ENCODE measurements at regions not wholly inside any gene's neighbourhood (a gene's known extent, or its start where the extent isn't known, plus 50 kb on each side); places are given as distances from the start of the nearest gene placed in this dataset.

DNA sequence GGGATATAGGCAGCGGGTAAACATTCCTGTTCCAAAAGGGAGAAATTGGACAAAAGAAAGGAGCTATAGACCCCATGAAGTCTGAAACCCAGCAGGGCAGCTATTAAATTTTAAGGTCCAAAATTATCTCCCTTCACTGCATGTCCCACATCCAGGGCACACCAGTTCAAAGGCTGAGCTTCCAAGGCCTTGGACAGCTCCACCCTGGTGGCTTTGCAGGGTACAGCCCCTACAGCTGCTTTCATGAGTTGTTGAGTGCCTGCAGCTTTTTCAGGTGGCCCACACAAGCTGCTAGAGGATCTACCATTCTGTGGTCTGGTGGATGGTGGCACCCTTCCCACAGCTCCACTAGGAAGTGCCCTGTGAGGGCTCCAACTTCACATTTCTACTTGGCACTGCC is 662.5 kb upstream of the PKN2 start:
- Histone ChIP-seq H3K27me3 (replicated peaks; ENCODE audit: control insufficient read depth, insufficient read depth, low read length) (no peaks in the 10 kb centered on the region), H3K4me3 (ENCODE audit: low read length) (no peak overlapping the region), H3K36me3 (ENCODE audit: control insufficient read depth, insufficient read depth, low read length, severe bottlenecking) (no peaks in the 10 kb centered on the region), H3K4me1 (ENCODE audit: control insufficient read depth, insufficient read depth, low read length) (no peaks in the 10 kb centered on the region), H3K9me3 (ENCODE audit: control insufficient read depth, low read length) (no peaks in the 10 kb centered on the region), H3K9ac (ENCODE audit: low read length) (no peak overlapping the region)
- no peak for DNase-seq (ENCODE audit: low read depth)

DNA sequence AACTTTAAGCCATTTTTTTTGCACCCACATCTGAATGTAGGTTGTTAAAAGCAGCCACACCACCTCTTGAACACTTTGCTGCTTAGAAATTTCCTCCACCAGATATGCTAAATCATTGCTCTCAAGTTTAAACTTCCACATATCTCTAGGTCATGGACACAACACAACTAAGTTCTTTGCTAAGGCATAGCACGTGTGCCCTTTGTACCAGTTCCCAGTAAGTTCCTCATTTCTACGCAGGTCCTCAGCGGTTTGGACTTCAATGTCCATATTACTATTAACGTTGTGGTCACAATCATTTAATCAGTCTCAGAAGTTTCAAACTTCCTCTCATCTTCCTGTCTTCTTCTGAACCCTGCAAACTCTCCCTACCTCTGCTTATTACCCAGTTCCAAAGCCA is 661.6 kb upstream of the PKN2 start:
- no peak overlapping the region for H3K4me3 ChIP-seq (ENCODE audit: low read length)
- DNase-seq (ENCODE audit: low read depth), result no peak
- no peaks in the 10 kb centered on the region for H3K27me3 ChIP-seq (replicated peaks; ENCODE audit: control insufficient read depth, insufficient read depth, low read length)
- no peaks in the 10 kb centered on the region for H3K4me1 ChIP-seq (ENCODE audit: control insufficient read depth, insufficient read depth, low read length)
- H3K9me3 ChIP-seq (ENCODE audit: control insufficient read depth, low read length), result no peaks in the 10 kb centered on the region
- no peak overlapping the region for H3K9ac ChIP-seq (ENCODE audit: low read length)
- no peaks in the 10 kb centered on the region for H3K36me3 ChIP-seq (ENCODE audit: control insufficient read depth, insufficient read depth, low read length, severe bottlenecking)

DNA sequence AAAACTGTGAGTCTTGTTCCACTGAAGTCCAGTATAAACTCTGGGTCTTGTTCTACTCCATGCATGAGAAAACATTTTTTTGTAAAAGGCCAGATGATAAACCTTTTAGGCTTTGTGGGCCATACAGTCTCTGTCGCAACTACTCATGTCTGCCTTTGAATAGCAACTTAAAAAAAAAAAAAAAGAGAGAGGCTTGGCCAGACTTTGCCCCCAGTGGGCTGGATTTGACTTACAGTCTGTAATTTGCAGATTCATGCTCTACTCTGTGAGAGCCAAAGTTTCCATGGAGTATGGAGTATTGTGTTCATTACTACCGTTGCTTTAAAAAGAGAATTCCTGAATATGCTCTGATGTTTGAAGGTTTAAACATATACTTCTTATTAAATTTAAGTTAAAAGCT is 654.9 kb upstream of the PKN2 start:
- H3K9ac ChIP-seq (ENCODE audit: low read length), result peak overlapping the region; percentile 13
- H3K27me3 ChIP-seq (replicated peaks; ENCODE audit: control insufficient read depth, insufficient read depth, low read length), result no peaks in the 10 kb centered on the region
- no peaks in the 10 kb centered on the region for H3K36me3 ChIP-seq (ENCODE audit: control insufficient read depth, insufficient read depth, low read length, severe bottlenecking)
- H3K4me1 ChIP-seq (ENCODE audit: control insufficient read depth, insufficient read depth, low read length), result peaks cover 11% of the 10 kb centered on the region
- DNase-seq (ENCODE audit: low read depth), result no peak
- no peaks in the 10 kb centered on the region for H3K9me3 ChIP-seq (ENCODE audit: control insufficient read depth, low read length)
- H3K4me3 ChIP-seq (ENCODE audit: low read length), result peak overlapping the region; percentile 45

DNA sequence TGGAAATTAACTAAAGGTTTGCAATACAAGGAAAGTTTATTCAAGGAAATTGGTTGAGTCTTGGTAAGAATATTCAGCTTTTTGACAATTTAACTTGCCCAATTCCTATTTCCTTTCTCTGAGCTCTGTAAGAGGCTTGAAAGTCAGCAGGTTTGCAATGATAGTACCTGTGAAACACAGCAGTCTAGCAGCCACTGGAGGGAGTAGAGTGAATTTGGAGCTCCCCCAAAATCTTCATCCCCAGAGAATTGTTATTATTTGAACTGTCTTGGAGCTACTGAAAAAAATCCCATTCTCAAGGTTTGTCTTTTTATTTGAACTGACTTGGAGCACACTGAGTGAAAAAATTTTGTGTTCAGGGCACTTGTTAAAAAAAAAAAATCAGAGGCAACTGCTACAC is 654.2 kb upstream of the PKN2 start:
- Histone ChIP-seq H3K9me3 (ENCODE audit: control insufficient read depth, low read length) (no peaks in the 10 kb centered on the region), H3K4me1 (ENCODE audit: control insufficient read depth, insufficient read depth, low read length) (peaks cover 11% of the 10 kb centered on the region), H3K4me3 (ENCODE audit: low read length) (no peak overlapping the region), H3K27me3 (replicated peaks; ENCODE audit: control insufficient read depth, insufficient read depth, low read length) (no peaks in the 10 kb centered on the region), H3K36me3 (ENCODE audit: control insufficient read depth, insufficient read depth, low read length, severe bottlenecking) (no peaks in the 10 kb centered on the region), H3K9ac (ENCODE audit: low read length) (no peak overlapping the region)
- DNase-seq (ENCODE audit: low read depth), result no peak

DNA sequence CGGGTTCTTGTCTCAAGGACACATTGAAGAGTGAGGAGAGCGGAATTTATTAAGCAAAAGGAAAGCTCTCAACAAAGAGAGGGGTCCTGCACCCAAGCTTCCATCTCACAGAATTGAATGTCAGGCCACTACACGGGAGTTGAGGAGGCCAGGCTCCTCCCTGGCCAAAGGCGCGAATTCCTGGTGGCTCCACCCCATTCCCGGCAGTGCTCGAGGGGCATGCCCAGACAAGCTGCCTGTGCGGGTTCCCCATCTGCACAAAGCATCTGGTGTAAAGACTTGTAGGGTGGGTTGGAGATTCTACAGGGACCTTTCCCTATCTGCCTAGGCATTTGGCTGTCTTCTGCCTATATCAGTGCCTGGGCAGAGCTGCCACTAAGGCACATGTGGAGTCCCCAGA is 648.5 kb upstream of the PKN2 start:
- Histone ChIP-seq H3K9ac (ENCODE audit: low read length) (no peak overlapping the region), H3K36me3 (ENCODE audit: control insufficient read depth, insufficient read depth, low read length, severe bottlenecking) (no peaks in the 10 kb centered on the region), H3K4me1 (ENCODE audit: control insufficient read depth, insufficient read depth, low read length) (no peaks in the 10 kb centered on the region), H3K4me3 (ENCODE audit: low read length) (no peak overlapping the region), H3K9me3 (ENCODE audit: control insufficient read depth, low read length) (peaks cover 24% of the 10 kb centered on the region), H3K27me3 (replicated peaks; ENCODE audit: control insufficient read depth, insufficient read depth, low read length) (no peaks in the 10 kb centered on the region)
- no peak for DNase-seq (ENCODE audit: low read depth)

DNA sequence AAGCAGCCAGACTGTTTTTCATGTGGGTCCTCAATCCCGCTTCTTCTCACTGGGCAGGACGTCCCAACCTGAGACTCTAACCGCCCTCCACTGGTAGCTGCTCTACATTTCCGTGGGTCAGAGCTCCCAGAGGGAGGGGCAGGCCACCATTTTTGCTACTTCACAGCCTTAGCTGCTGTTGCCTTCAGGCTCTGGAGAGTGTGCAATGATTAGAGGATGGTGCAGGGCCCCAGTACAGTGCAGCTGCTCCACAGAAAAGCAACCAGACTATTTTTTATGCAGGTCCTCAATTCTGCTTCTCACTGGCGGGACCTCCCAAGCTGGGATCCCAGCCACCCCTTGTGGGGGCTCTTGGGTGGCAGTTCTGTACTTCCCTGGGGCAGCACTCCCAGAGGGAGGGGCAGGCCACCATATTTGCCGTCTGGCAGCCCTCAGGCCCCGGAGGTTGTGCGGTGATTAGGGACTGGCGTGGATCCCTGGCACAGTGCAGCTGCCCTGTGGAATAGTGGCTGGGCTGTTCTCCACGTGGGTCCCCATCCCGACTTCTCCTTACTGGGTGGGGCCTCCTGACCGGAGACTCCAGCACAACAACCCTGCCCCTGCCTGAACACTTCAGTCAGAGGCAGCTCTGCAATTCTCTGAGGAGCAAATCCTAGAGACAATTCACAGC is 647.6 kb upstream of the PKN2 start:
- Histone ChIP-seq H3K4me3 (ENCODE audit: low read length) (no peak overlapping the region), H3K27me3 (replicated peaks; ENCODE audit: control insufficient read depth, insufficient read depth, low read length) (no peaks in the 10 kb centered on the region), H3K4me1 (ENCODE audit: control insufficient read depth, insufficient read depth, low read length) (no peaks in the 10 kb centered on the region), H3K9ac (ENCODE audit: low read length) (no peak overlapping the region), H3K9me3 (ENCODE audit: control insufficient read depth, low read length) (peaks cover 33% of the 10 kb centered on the region), H3K36me3 (ENCODE audit: control insufficient read depth, insufficient read depth, low read length, severe bottlenecking) (no peaks in the 10 kb centered on the region)
- DNase-seq (ENCODE audit: low read depth), result no peak

DNA sequence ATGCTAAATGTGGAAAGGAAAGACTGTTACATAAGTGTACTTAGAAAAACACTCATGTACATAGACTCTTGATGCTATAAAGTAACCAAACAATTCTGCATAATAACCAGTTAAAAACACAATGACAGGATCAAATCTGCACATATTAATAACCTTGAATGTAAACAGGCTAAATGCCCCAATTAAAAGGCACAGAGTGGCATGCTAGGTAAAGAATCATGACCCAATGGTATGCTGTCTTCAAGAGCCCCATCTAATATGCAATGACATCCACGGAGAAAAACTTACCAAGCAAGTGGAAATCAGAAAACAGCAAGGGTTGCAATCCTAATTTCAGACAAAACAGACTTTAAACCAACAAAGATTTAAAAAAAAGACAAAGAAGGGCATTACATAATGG is 644.8 kb upstream of the PKN2 start:
- no peaks in the 10 kb centered on the region for H3K27me3 ChIP-seq (replicated peaks; ENCODE audit: control insufficient read depth, insufficient read depth, low read length)
- no peak for DNase-seq (ENCODE audit: low read depth)
- H3K9ac ChIP-seq (ENCODE audit: low read length), result no peak overlapping the region
- H3K36me3 ChIP-seq (ENCODE audit: control insufficient read depth, insufficient read depth, low read length, severe bottlenecking), result no peaks in the 10 kb centered on the region
- H3K4me3 ChIP-seq (ENCODE audit: low read length), result no peak overlapping the region
- H3K9me3 ChIP-seq (ENCODE audit: control insufficient read depth, low read length), result peaks cover 33% of the 10 kb centered on the region
- no peaks in the 10 kb centered on the region for H3K4me1 ChIP-seq (ENCODE audit: control insufficient read depth, insufficient read depth, low read length)

DNA sequence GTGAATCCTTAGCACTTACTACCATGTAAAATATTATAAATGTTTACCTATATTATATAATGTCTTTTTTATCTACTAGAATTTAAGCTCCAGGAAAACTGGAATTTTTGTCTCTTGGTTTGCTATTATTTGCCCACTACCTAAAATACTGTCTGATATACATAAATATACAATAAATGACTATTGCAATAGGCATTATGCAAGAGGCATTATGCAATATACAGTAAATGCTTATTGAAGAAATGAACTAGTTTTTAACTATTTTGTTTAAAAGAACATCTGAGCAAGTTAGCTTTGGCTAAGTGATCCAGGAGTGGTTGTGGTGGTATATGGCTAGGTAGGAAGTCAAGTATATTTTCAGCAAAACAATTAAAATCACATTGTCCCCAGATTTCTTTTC is 640.2 kb upstream of the PKN2 start:
- DNase-seq (ENCODE audit: low read depth), result peak; percentile 6
- no peak overlapping the region for H3K9ac ChIP-seq (ENCODE audit: low read length)
- H3K4me1 ChIP-seq (ENCODE audit: control insufficient read depth, insufficient read depth, low read length), result no peaks in the 10 kb centered on the region
- no peaks in the 10 kb centered on the region for H3K27me3 ChIP-seq (replicated peaks; ENCODE audit: control insufficient read depth, insufficient read depth, low read length)
- no peaks in the 10 kb centered on the region for H3K36me3 ChIP-seq (ENCODE audit: control insufficient read depth, insufficient read depth, low read length, severe bottlenecking)
- H3K9me3 ChIP-seq (ENCODE audit: control insufficient read depth, low read length), result peaks cover 26% of the 10 kb centered on the region
- no peak overlapping the region for H3K4me3 ChIP-seq (ENCODE audit: low read length)

DNA sequence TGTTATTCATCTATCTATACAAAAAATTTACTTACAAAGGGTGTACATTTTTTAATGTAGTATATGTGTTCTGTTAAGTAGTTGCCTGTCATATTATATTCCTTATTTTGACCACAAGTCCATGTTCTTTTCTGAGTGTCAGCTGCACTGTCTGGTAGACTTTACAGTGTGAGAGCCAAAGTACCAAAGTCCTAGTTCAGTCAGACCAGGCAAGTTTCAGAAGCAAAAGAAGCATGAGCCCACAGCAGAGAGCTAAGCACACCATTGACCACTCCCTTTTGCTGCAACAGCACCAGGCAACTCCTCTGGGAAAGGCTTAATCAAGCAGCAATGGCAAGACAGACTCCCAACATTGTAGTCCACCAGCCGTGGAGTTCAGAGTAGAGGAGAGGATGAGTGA is 631.9 kb upstream of the PKN2 start:
- H3K36me3 ChIP-seq (ENCODE audit: control insufficient read depth, insufficient read depth, low read length, severe bottlenecking), result no peaks in the 10 kb centered on the region
- H3K27me3 ChIP-seq (replicated peaks; ENCODE audit: control insufficient read depth, insufficient read depth, low read length), result no peaks in the 10 kb centered on the region
- no peak overlapping the region for H3K9ac ChIP-seq (ENCODE audit: low read length)
- no peaks in the 10 kb centered on the region for H3K9me3 ChIP-seq (ENCODE audit: control insufficient read depth, low read length)
- H3K4me3 ChIP-seq (ENCODE audit: low read length), result no peak overlapping the region
- no peak for DNase-seq (ENCODE audit: low read depth)
- no peaks in the 10 kb centered on the region for H3K4me1 ChIP-seq (ENCODE audit: control insufficient read depth, insufficient read depth, low read length)

DNA sequence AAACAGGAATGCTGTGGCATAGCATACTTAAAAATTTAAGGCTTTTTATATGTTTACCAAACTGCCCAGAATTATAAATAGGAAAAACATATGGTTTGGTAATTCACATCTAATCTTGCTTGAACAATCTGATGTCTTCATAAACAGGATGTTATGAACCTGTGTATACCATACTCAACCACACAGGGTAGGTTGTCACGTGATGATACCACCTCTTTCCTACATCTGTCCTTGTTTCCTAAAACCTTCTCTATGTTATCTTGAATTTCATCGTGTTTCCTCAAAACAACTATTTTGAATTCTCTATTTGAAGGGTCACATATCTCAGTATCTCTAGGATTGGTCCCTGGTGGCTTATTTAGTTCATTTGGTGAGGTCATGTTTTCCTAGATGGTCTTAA is 631.0 kb upstream of the PKN2 start:
- no peaks in the 10 kb centered on the region for H3K27me3 ChIP-seq (replicated peaks; ENCODE audit: control insufficient read depth, insufficient read depth, low read length)
- H3K4me3 ChIP-seq (ENCODE audit: low read length), result no peak overlapping the region
- no peaks in the 10 kb centered on the region for H3K36me3 ChIP-seq (ENCODE audit: control insufficient read depth, insufficient read depth, low read length, severe bottlenecking)
- no peaks in the 10 kb centered on the region for H3K9me3 ChIP-seq (ENCODE audit: control insufficient read depth, low read length)
- H3K9ac ChIP-seq (ENCODE audit: low read length), result no peak overlapping the region
- no peak for DNase-seq (ENCODE audit: low read depth)
- H3K4me1 ChIP-seq (ENCODE audit: control insufficient read depth, insufficient read depth, low read length), result no peaks in the 10 kb centered on the region

DNA sequence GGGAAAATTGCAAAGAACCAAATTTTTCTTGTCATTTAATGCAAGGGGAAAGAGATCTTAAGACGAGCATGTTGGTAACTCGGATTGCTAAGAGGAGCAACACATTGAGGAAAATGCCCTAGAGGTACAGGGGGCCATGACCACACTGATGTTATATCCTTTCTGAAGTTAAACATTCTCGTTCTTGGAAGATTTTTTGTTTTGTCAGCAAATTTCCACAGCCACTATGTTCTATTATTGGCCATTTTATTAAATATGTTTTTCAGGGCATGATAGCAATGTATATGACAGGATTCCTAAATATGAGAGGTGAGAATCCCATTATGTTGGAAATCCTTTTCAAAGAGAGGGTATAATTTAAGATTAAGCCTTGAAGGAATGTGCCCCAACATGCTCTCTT is 627.2 kb upstream of the PKN2 start:
- Histone ChIP-seq H3K9ac (ENCODE audit: low read length) (no peak overlapping the region), H3K4me1 (ENCODE audit: control insufficient read depth, insufficient read depth, low read length) (peaks cover 4% of the 10 kb centered on the region), H3K36me3 (ENCODE audit: control insufficient read depth, insufficient read depth, low read length, severe bottlenecking) (no peaks in the 10 kb centered on the region), H3K4me3 (ENCODE audit: low read length) (no peak overlapping the region), H3K9me3 (ENCODE audit: control insufficient read depth, low read length) (no peaks in the 10 kb centered on the region), H3K27me3 (replicated peaks; ENCODE audit: control insufficient read depth, insufficient read depth, low read length) (no peaks in the 10 kb centered on the region)
- no peak for DNase-seq (ENCODE audit: low read depth)

DNA sequence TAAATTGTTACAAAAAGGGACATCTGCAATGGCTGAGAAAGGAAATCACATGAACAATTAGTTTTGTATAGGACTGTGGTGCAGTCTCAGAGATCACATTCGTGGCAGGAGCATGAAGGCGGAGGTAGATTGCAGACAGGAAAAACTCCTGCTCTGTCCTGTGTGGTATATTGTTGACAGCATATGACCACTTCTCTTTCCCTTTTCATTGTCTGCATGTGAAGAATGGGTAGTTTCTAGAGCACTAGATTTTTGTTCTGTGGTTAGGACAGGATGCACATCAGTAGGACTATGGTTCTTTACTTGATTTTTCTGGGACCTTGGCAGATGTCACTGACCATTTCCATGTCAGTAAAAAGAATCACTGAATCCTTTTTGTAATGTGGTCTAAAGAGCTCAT is 625.9 kb upstream of the PKN2 start:
- H3K9me3 ChIP-seq (ENCODE audit: control insufficient read depth, low read length), result no peaks in the 10 kb centered on the region
- H3K9ac ChIP-seq (ENCODE audit: low read length), result no peak overlapping the region

More for the DNA sequence above, 625.9 kb upstream of the PKN2 start:
- Histone ChIP-seq H3K36me3 (ENCODE audit: control insufficient read depth, insufficient read depth, low read length, severe bottlenecking) (no peaks in the 10 kb centered on the region), H3K4me3 (ENCODE audit: low read length) (no peak overlapping the region), H3K4me1 (ENCODE audit: control insufficient read depth, insufficient read depth, low read length) (peaks cover 16% of the 10 kb centered on the region), H3K27me3 (replicated peaks; ENCODE audit: control insufficient read depth, insufficient read depth, low read length) (no peaks in the 10 kb centered on the region)
- no peak for DNase-seq (ENCODE audit: low read depth)
